H9 (cell line): ENCODE measurements at regions not wholly inside any gene's neighbourhood (a gene's known extent, or its start where the extent isn't known, plus 50 kb on each side); places are given as distances from the start of the nearest gene placed in this dataset.

Experiments
- DNase-seq: peaks from one replicate; pipeline ENCODE4 v3.0.0-alpha.2; 2017
- H2AFZ ChIP-seq: one replicate; pipeline ENCODE4 v1.6.1; 2013; ENCODE audit warnings: mild to moderate bottlenecking, low read length, control low read depth, moderate library complexity
- H2AK5ac ChIP-seq: 2 replicates; pipeline ENCODE4 v1.6.1; 2013; ENCODE audit warnings: low read length, control low read depth, mixed read lengths; ENCODE audit not compliant: insufficient read length
- H2BK120ac ChIP-seq: one replicate; pipeline ENCODE4 v1.6.1; 2013; ENCODE audit warnings: low read depth, mild to moderate bottlenecking, low read length, control low read depth, inconsistent platforms; ENCODE audit not compliant: poor library complexity, severe bottlenecking
- H2BK12ac ChIP-seq: 2 replicates; pipeline ENCODE4 v1.6.1; 2013; ENCODE audit warnings: low read length, control low read depth, mixed read lengths, low read depth; ENCODE audit not compliant: insufficient read length
- H2BK15ac ChIP-seq: 2 replicates; pipeline ENCODE4 v1.6.1; 2013; ENCODE audit warnings: low read depth, low read length, control low read depth
- H2BK20ac ChIP-seq: one replicate; pipeline ENCODE4 v1.6.1; 2013; ENCODE audit warnings: low read depth, mild to moderate bottlenecking, low read length, control low read depth, inconsistent platforms; ENCODE audit not compliant: poor library complexity, severe bottlenecking
- H2BK5ac ChIP-seq: 2 replicates; pipeline ENCODE4 v1.6.1; 2013; ENCODE audit warnings: low read length, control low read depth, mixed read lengths; ENCODE audit not compliant: insufficient read length
- H3K14ac ChIP-seq: 2 replicates; pipeline ENCODE4 v1.6.1; 2013; ENCODE audit warnings: low read length, control low read depth; ENCODE audit not compliant: insufficient read depth
- H3K18ac ChIP-seq: 2 replicates; pipeline ENCODE4 v1.6.1; 2013; ENCODE audit warnings: low read depth, mild to moderate bottlenecking, mixed read lengths, low read length, control low read depth; ENCODE audit not compliant: insufficient read length
- H3K23ac ChIP-seq: 2 replicates; pipeline ENCODE4 v1.6.1; 2013; ENCODE audit warnings: low read length, control low read depth, mixed read lengths, low read depth; ENCODE audit not compliant: insufficient read length
- H3K23me2 ChIP-seq: 2 replicates; pipeline ENCODE4 v1.6.1; 2013; ENCODE audit warnings: low read depth, mild to moderate bottlenecking, mixed read lengths, low read length, control low read depth; ENCODE audit not compliant: insufficient read length, poor library complexity, severe bottlenecking
- H3K27ac ChIP-seq: 2 replicates; pipeline ENCODE4 v1.5.1; 2013; ENCODE audit warnings: low read length, control low read depth, mixed read lengths, low read depth; ENCODE audit not compliant: insufficient read length
- H3K27me3 ChIP-seq: 2 replicates; pipeline ENCODE4 v1.6.1; 2013; ENCODE audit warnings: low read length, control low read depth, inconsistent platforms; ENCODE audit not compliant: insufficient read depth
- H3K4ac ChIP-seq: 2 replicates; pipeline ENCODE4 v1.6.1; 2013; ENCODE audit warnings: low read depth, mild to moderate bottlenecking, control low read depth, inconsistent platforms, low read length, moderate library complexity
- H3K4me1 ChIP-seq: 2 replicates; pipeline ENCODE4 v1.6.1; 2013; ENCODE audit warnings: low read length, control low read depth, inconsistent platforms; ENCODE audit not compliant: insufficient read depth
- H3K4me2 ChIP-seq: 2 replicates; pipeline ENCODE4 v1.6.1; 2013; ENCODE audit warnings: low read length, control low read depth, mixed read lengths; ENCODE audit not compliant: insufficient read length, insufficient read depth
- H3K56ac ChIP-seq: 2 replicates; pipeline ENCODE4 v1.6.1; 2013; ENCODE audit warnings: low read depth, mild to moderate bottlenecking, mixed read lengths, low read length, control low read depth; ENCODE audit not compliant: insufficient read length
- H3K79me1 ChIP-seq: 2 replicates; pipeline ENCODE4 v1.6.1; 2013; ENCODE audit warnings: low read depth, mild to moderate bottlenecking, moderate library complexity, low read length, control low read depth, inconsistent platforms; ENCODE audit not compliant: insufficient read depth, poor library complexity, severe bottlenecking
- H3K79me2 ChIP-seq: 2 replicates; pipeline ENCODE4 v1.6.1; 2013; ENCODE audit warnings: low read length, control low read depth, inconsistent platforms; ENCODE audit not compliant: insufficient read depth
- H3K9ac ChIP-seq: 2 replicates; pipeline ENCODE4 v1.6.1; 2013; ENCODE audit warnings: low read length, control low read depth, mixed read lengths; ENCODE audit not compliant: insufficient read length; ENCODE audit errors: extremely low read depth
- H3K9me3 ChIP-seq: one replicate; pipeline ENCODE4 v1.6.1; 2013; ENCODE audit warnings: low read depth, low read length, inconsistent platforms; ENCODE audit not compliant: control insufficient read depth
- H3T11ph ChIP-seq: one replicate; pipeline ENCODE4 v1.6.1; 2013; ENCODE audit warnings: mild to moderate bottlenecking, low read length, control low read depth, inconsistent platforms
- H4K20me1 ChIP-seq: one replicate; pipeline ENCODE4 v1.6.1; 2013; ENCODE audit not compliant: control insufficient read depth, insufficient read length, insufficient read depth
- H4K5ac ChIP-seq: 2 replicates; pipeline ENCODE4 v1.6.1; 2013; ENCODE audit warnings: low read depth, mild to moderate bottlenecking, mixed read lengths, low read length, control low read depth; ENCODE audit not compliant: insufficient read length
- H4K8ac ChIP-seq: replicated peaks from 2 replicates; pipeline ENCODE4 v1.6.1; 2013; ENCODE audit warnings: low read length, control low read depth, mixed read lengths, low read depth; ENCODE audit not compliant: insufficient read length
- H4K91ac ChIP-seq: 2 replicates; pipeline ENCODE4 v1.6.1; 2013; ENCODE audit warnings: low read depth, mild to moderate bottlenecking, moderate library complexity, mixed read lengths, low read length, control low read depth; ENCODE audit not compliant: insufficient read length
- H3K27ac Mint-ChIP-seq, 3 experiments: 2 replicates in 2 of 3; 3 replicates in 1 of 3; pipeline ENCODE4 v1.8.0; 2020 to 2021; ENCODE audit warnings: mixed read lengths in 3 of 3, mild to moderate bottlenecking in 1 of 3, moderate library complexity in 1 of 3
- H3K27me3 Mint-ChIP-seq: 2 replicates; pipeline ENCODE4 v1.8.0; 2021; ENCODE audit warnings: low read depth, mild to moderate bottlenecking, moderate library complexity, mixed read lengths
- H3K36me3 Mint-ChIP-seq, 3 experiments: 2 replicates in 2 of 3; 3 replicates in 1 of 3; pipeline ENCODE4 v1.8.0; 2020 to 2021; ENCODE audit warnings: low read depth in 3 of 3, mixed read lengths in 3 of 3; ENCODE audit not compliant: insufficient read depth in 1 of 3
- H3K4me1 Mint-ChIP-seq, 2 experiments: 2 replicates each; pipeline ENCODE4 v1.8.0; 2020; ENCODE audit warnings: mixed read lengths in 2 of 2
- H3K4me3 Mint-ChIP-seq, 2 experiments: 2 replicates in 1 of 2; 3 replicates in 1 of 2; pipeline ENCODE4 v1.8.0; 2020 to 2021; ENCODE audit warnings: mild to moderate bottlenecking in 2 of 2, mixed read lengths in 2 of 2, moderate library complexity in 1 of 2
- H3K9me3 Mint-ChIP-seq, 2 experiments: 2 replicates in 1 of 2; 3 replicates in 1 of 2; pipeline ENCODE4 v1.8.0; 2020; ENCODE audit warnings: mild to moderate bottlenecking in 2 of 2, mixed read lengths in 2 of 2, moderate library complexity in 1 of 2
- TF ChIP-seq, protein P1 (sequence below): fragments of 200-600 bp; sonication (generic); conservative IDR thresholded peaks from 3 replicates; pipeline ENCODE4 v1.8.0; 2021; ENCODE audit warnings: antibody characterized with exemption, mild to moderate bottlenecking

DNA sequence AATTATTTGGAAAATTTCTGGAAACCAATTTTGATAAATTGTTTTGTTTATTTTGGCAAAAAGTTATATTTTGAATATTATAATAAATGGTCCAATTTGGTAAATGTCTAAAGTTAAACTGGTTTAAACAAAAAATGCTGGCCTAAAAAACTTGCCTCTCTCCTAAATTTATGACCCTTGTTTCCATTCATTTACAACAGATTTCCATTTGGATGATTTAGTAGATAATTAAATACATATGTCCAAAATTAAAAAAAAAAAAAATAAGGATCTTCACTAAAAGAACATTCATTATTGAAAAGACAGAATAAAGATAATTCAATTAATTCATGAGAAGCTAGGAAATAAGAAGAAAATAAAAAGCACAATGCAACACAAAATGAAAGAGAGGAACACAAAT lies 449.5 kb downstream of the SPRY1 start:
- H3K4me3 Mint-ChIP-seq = no peak overlapping the region
- no peak overlapping the region for H3K4ac ChIP-seq
- H3K9ac ChIP-seq = no peak overlapping the region
- no peak overlapping the region for H4K5ac ChIP-seq
- H3K79me2 ChIP-seq = no peaks in the 10 kb centered on the region
- no peak overlapping the region for H3K4me2 ChIP-seq
- no peak overlapping the region for H2BK12ac ChIP-seq
- no peaks in the 10 kb centered on the region for H3K79me1 ChIP-seq
- no peak overlapping the region for H2AK5ac ChIP-seq
- no peaks in the 10 kb centered on the region for H3K27me3 ChIP-seq
- H3K23ac ChIP-seq = no peak overlapping the region
- no peak overlapping the region for H2BK20ac ChIP-seq
- no peaks in the 10 kb centered on the region for H3K4me1 ChIP-seq
- H3K18ac ChIP-seq = no peak overlapping the region
- no peak overlapping the region for H2BK120ac ChIP-seq
- TF ChIP-seq, protein P1, sequence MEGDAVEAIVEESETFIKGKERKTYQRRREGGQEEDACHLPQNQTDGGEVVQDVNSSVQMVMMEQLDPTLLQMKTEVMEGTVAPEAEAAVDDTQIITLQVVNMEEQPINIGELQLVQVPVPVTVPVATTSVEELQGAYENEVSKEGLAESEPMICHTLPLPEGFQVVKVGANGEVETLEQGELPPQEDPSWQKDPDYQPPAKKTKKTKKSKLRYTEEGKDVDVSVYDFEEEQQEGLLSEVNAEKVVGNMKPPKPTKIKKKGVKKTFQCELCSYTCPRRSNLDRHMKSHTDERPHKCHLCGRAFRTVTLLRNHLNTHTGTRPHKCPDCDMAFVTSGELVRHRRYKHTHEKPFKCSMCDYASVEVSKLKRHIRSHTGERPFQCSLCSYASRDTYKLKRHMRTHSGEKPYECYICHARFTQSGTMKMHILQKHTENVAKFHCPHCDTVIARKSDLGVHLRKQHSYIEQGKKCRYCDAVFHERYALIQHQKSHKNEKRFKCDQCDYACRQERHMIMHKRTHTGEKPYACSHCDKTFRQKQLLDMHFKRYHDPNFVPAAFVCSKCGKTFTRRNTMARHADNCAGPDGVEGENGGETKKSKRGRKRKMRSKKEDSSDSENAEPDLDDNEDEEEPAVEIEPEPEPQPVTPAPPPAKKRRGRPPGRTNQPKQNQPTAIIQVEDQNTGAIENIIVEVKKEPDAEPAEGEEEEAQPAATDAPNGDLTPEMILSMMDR = no peak
- peaks cover 0 to 21% (median 12%) of the 10 kb centered on the region in 3 experiments; a peak in 5 of 7 replicates for H3K36me3 Mint-ChIP-seq
- H4K8ac ChIP-seq = no peak overlapping the region
- no peak overlapping the region for H3K14ac ChIP-seq
- H3K9me3 ChIP-seq = no peaks in the 10 kb centered on the region
- H3T11ph ChIP-seq = no peak overlapping the region
- H2BK15ac ChIP-seq = no peak overlapping the region
- DNase-seq = no peak
- no peaks in the 10 kb centered on the region for H3K23me2 ChIP-seq
- no peak overlapping the region for H2AFZ ChIP-seq
- no peak overlapping the region for H3K27ac Mint-ChIP-seq
- no peaks in the 10 kb centered on the region for H3K27me3 Mint-ChIP-seq
- H3K9me3 Mint-ChIP-seq = peaks cover 8 to 11% of the 10 kb centered on the region in 2 experiments; a peak in 3 of 5 replicates
- H4K20me1 ChIP-seq = no peaks in the 10 kb centered on the region
- H3K4me1 Mint-ChIP-seq = peaks cover 19 to 21% of the 10 kb centered on the region in 2 experiments
- no peak overlapping the region for H3K27ac ChIP-seq
- no peak overlapping the region for H4K91ac ChIP-seq
- no peak overlapping the region for H3K56ac ChIP-seq
- no peak overlapping the region for H2BK5ac ChIP-seq
